ENCODE measurements at regions not wholly inside any gene's neighbourhood (a gene's known extent, or its start where the extent isn't known, plus 50 kb on each side); places are given as distances from the start of the nearest gene placed in this dataset.

- no peak for DNase-seq (ENCODE audit: low read depth in 1 of 2, low spot score in 1 of 2)
Measured at GRCh38 chr1:14297356-14297755, 301.1 kb upstream of the KAZN start.

GRCh38 chr1:14298806-14299205, 299.7 kb upstream of the KAZN start:
- no peak for DNase-seq (ENCODE audit: low read depth in 1 of 2, low spot score in 1 of 2)

- DNase-seq (ENCODE audit: low read depth in 1 of 2, low spot score in 1 of 2): no peak
Measured at GRCh38 chr1:14300991-14301703, 297.3 kb upstream of the KAZN start.

- no peak for DNase-seq (ENCODE audit: low read depth in 1 of 2, low spot score in 1 of 2)
Measured at GRCh38 chr1:14301704-14302024, 296.8 kb upstream of the KAZN start.

GRCh38 chr1:14302025-14302424, 296.5 kb upstream of the KAZN start:
- no peak for DNase-seq (ENCODE audit: low read depth in 1 of 2, low spot score in 1 of 2)

- no peak for DNase-seq (ENCODE audit: low read depth in 1 of 2, low spot score in 1 of 2)
Measured at GRCh38 chr1:14303011-14303410, 295.5 kb upstream of the KAZN start.

GRCh38 chr1:14304381-14304865, 294.1 kb upstream of the KAZN start:
- no peak for DNase-seq (ENCODE audit: low read depth in 1 of 2, low spot score in 1 of 2)

GRCh38 chr1:14308460-14308859, 290.0 kb upstream of the KAZN start:
- DNase-seq (ENCODE audit: low read depth in 1 of 2, low spot score in 1 of 2): no peak

- DNase-seq (ENCODE audit: low read depth in 1 of 2, low spot score in 1 of 2): no peak
Measured at GRCh38 chr1:14309984-14310383, 288.5 kb upstream of the KAZN start.

GRCh38 chr1:14310476-14310875, 288.0 kb upstream of the KAZN start:
- no peak for DNase-seq (ENCODE audit: low read depth in 1 of 2, low spot score in 1 of 2)

- no peak for DNase-seq (ENCODE audit: low read depth in 1 of 2, low spot score in 1 of 2)
Measured at GRCh38 chr1:14313731-14314431, 284.6 kb upstream of the KAZN start.

GRCh38 chr1:14318830-14319229, 279.7 kb upstream of the KAZN start:
- no peak for DNase-seq (ENCODE audit: low read depth in 1 of 2, low spot score in 1 of 2)

GRCh38 chr1:14320518-14320917, 278.0 kb upstream of the KAZN start:
- no peak for DNase-seq (ENCODE audit: low read depth in 1 of 2, low spot score in 1 of 2)

GRCh38 chr1:14320986-14321385, 277.5 kb upstream of the KAZN start:
- DNase-seq (ENCODE audit: low read depth in 1 of 2, low spot score in 1 of 2): no peak

- no peak for DNase-seq (ENCODE audit: low read depth in 1 of 2, low spot score in 1 of 2)
Measured at GRCh38 chr1:14321422-14321821, 277.1 kb upstream of the KAZN start.

- DNase-seq (ENCODE audit: low read depth in 1 of 2, low spot score in 1 of 2): no peak
Measured at GRCh38 chr1:14323568-14324247, 274.8 kb upstream of the KAZN start.

GRCh38 chr1:14324248-14324630, 274.2 kb upstream of the KAZN start:
- DNase-seq (ENCODE audit: low read depth in 1 of 2, low spot score in 1 of 2): no peak

GRCh38 chr1:14326857-14327256, 271.6 kb upstream of the KAZN start:
- DNase-seq (ENCODE audit: low read depth in 1 of 2, low spot score in 1 of 2): no peak

GRCh38 chr1:14328685-14329084, 269.8 kb upstream of the KAZN start:
- DNase-seq (ENCODE audit: low read depth in 1 of 2, low spot score in 1 of 2): no peak

- DNase-seq (ENCODE audit: low read depth in 1 of 2, low spot score in 1 of 2): no peak
Measured at GRCh38 chr1:14332158-14332557, 266.3 kb upstream of the KAZN start.

GRCh38 chr1:14334336-14335176, 263.9 kb upstream of the KAZN start:
- DNase-seq (ENCODE audit: low read depth in 1 of 2, low spot score in 1 of 2): no peak

Measured in activated T-helper 1 cell treated with anti-CD3 and anti-CD28 coated beads, Interleukin-2, amount 50 U/mL, for 16 hours (primary cell).